ENCODE measurements at regions not wholly inside any gene's neighbourhood (a gene's known extent, or its start where the extent isn't known, plus 50 kb on each side); places are given as distances from the start of the nearest gene placed in this dataset.
"Not testable (repeated sequence)": the region's sequence is repeated elsewhere in the genome, so short reads cannot be mapped to it uniquely, and the experiment has no call there.

DNA sequence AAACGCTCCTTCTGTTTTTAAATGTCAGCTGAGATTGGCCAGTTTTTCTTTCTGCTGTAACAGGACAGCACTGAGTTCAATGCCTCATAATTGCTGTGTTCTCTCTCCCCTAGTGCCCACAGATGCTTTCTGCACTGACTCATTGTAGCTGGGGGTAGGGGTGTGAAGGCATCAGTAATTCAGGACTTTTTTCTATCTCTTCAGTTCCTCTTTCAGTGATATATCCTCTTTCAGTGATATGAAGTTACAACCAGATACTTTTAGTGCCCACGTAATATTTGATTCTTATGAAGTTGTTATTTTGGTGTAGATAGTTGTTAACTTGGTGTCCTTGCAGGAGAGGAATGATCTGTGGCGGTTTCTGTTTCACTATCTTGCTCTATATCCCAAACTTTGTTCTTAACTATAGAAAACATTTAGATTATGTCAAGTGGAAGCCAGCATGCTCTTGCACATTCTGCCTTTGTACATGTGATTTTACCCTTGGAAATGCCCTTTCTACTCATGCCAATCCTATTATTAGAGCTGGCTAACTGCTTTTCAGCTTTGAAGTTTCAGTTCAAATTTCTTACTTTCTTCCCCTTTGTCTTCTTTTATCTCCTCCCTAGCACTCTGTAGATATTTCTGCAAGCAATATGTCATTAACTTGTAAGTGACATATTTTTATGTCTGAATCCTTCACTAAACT is 1258.4 kb downstream of the FAM133A start:
- TF ChIP-seq, protein P1, sequence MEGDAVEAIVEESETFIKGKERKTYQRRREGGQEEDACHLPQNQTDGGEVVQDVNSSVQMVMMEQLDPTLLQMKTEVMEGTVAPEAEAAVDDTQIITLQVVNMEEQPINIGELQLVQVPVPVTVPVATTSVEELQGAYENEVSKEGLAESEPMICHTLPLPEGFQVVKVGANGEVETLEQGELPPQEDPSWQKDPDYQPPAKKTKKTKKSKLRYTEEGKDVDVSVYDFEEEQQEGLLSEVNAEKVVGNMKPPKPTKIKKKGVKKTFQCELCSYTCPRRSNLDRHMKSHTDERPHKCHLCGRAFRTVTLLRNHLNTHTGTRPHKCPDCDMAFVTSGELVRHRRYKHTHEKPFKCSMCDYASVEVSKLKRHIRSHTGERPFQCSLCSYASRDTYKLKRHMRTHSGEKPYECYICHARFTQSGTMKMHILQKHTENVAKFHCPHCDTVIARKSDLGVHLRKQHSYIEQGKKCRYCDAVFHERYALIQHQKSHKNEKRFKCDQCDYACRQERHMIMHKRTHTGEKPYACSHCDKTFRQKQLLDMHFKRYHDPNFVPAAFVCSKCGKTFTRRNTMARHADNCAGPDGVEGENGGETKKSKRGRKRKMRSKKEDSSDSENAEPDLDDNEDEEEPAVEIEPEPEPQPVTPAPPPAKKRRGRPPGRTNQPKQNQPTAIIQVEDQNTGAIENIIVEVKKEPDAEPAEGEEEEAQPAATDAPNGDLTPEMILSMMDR (IDR thresholded peaks at IDR 0.05; ENCODE audit: low read depth, low read length): no peak
- no peak overlapping the region for H3K4me3 ChIP-seq (ENCODE audit: low read depth, low read length)
- DNase-seq (ENCODE audit: low read depth, low spot score): no peak
- in situ Hi-C loops (cut with HindIII; ENCODE audit: low sequenced_read_pairs): no loop called here

DNA sequence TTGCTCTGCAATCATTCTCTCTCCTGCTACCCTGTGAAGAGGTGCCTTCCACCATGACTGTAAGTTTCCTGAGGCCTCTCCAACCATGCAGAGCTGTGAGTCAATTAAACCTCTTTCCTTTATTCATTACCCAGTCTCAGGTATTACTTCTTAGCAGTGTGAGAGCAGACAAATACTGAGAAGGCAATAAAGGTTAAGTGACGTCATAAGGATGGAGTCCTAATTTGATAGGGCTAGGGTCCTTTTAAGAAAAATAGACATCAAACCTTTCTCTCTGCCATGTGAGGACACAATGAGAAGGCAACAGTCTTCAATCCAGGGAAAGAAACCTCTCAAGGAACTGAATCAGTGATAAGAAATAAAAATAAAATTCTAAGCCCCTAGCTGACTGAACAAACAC is 1262.7 kb downstream of the FAM133A start:
- TF ChIP-seq, protein P1 (IDR thresholded peaks at IDR 0.05; ENCODE audit: low read depth, low read length): no peak
- no peak overlapping the region for H3K4me3 ChIP-seq (ENCODE audit: low read depth, low read length)
- in situ Hi-C loops (cut with HindIII; ENCODE audit: low sequenced_read_pairs): no loop called here
- DNase-seq (ENCODE audit: low read depth, low spot score): no peak

GRCh38 chrX:94937491-94937890 is 1263.5 kb downstream of the FAM133A start:
- H3K4me3 ChIP-seq (ENCODE audit: low read depth, low read length): no peak overlapping the region
- DNase-seq (ENCODE audit: low read depth, low spot score): no peak
- TF ChIP-seq, protein P1 (IDR thresholded peaks at IDR 0.05; ENCODE audit: low read depth, low read length): no peak
- in situ Hi-C loops (cut with HindIII; ENCODE audit: low sequenced_read_pairs): no loop called here

DNA sequence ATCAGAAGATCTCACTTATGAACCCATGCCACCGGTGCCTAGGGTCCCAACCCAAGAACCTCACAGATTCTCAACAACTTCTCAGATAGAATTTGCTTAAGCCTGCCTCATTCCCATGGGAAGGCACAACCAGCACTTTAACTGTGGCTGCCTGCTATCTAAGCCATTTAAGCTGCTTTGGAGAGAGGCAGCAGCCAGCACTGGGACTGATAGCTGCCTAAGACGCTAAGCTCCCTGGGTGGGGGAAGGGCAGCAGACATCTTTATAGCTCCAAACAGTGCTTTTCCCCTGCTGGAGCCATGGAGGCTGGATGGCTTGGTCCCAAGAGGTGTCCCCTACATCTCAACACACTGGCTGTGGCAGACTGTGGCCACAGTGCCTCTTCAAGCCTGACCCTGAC is 1268.6 kb downstream of the FAM133A start:
- no peak for DNase-seq (ENCODE audit: low read depth, low spot score)
- in situ Hi-C loops (cut with HindIII; ENCODE audit: low sequenced_read_pairs): no loop called here

DNA sequence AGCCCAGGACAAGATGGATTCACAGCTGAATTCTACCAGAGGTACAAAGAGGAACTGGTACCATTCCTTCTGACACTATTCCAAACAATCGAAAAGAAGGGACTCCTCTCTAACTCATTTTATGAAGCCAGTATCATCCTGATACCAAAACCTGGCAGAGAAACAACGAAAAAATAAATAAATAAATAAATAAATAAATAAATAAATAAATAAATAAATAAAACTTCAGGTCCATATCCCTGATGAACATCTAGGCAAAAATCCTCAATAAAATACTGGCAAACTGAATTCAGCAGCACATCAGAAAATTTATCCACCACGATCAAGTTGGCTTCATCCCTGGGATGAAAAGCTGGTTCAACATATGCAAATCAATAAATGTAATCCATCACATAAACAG is 1272.1 kb downstream of the FAM133A start:
- in situ Hi-C loops (cut with HindIII; ENCODE audit: low sequenced_read_pairs); H3K4me3 ChIP-seq (ENCODE audit: low read depth, low read length); DNase-seq (ENCODE audit: low read depth, low spot score): not testable (repeated sequence)

More for the DNA sequence above, 1268.6 kb downstream of the FAM133A start:
- TF ChIP-seq, protein P1 (IDR thresholded peaks at IDR 0.05; ENCODE audit: low read depth, low read length): no peak
- H3K4me3 ChIP-seq (ENCODE audit: low read depth, low read length): no peak overlapping the region

GRCh38 chrX:94961730-94962129 is 1287.7 kb downstream of the FAM133A start:
- TF ChIP-seq, protein P1 (IDR thresholded peaks at IDR 0.05; ENCODE audit: low read depth, low read length): no peak
- no peak overlapping the region for H3K4me3 ChIP-seq (ENCODE audit: low read depth, low read length)
- in situ Hi-C loops (cut with HindIII; ENCODE audit: low sequenced_read_pairs): no loop called here

GRCh38 chrX:94977562-94977961 is 1303.6 kb downstream of the FAM133A start:
- TF ChIP-seq, protein P1 (IDR thresholded peaks at IDR 0.05; ENCODE audit: low read depth, low read length): no peak
- DNase-seq (ENCODE audit: low read depth, low spot score): no peak
- in situ Hi-C loops (cut with HindIII; ENCODE audit: low sequenced_read_pairs): no loop called here
- H3K4me3 ChIP-seq (ENCODE audit: low read depth, low read length): no peak overlapping the region

More at GRCh38 chrX:94961730-94962129, 1287.7 kb downstream of the FAM133A start:
- DNase-seq (ENCODE audit: low read depth, low spot score): no peak
